ENCODE measurements at regions not wholly inside any gene's neighbourhood (a gene's known extent, or its start where the extent isn't known, plus 50 kb on each side); places are given as distances from the start of the nearest gene placed in this dataset.
A peak's percentile ranks its signal among the peaks of the same experiment; 100 is the strongest.

DNA sequence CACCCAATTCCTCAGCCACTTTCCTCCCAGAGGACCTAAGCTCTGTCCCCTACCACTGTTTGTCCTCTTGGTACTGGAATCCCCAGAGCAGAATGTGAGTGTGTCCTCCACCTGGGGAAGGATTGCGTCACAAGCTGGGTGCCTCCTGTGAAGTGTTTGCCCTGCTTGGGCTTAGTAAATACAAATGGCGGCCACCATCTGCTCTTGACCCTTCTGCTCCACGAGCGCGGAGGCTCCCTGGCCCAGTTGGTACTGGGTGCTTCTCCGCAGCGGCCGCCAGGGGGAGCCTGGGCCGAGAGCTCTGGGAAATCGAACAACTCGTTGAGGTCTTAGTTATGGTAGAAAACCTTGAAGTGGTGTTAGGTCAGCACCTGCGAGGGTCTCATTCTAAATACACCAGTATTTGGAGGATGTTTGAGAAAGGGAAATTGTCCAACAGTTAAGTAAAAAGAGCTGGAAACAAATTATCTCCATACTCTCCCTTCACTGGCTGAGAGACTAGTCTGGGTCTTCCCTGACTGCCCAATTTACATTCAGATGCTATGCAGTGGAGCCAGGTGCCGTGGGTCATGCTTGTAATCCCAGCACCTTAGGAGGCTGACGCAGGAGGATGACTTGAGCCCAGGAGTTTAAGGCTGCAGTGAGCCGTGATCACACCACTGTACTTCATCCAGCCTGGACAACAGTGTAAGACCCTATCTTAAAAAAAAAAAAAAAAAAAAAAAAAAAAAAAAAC is 74.6 kb upstream of the TEAD1 start (continued):
- TF ChIP-seq SIX4 (CRISPR knock-in tag; IDR thresholded peaks at IDR 0.05) (0 out of 2 replicates have a peak, but pooled peaks have one; percentile 12), ZNF496 (CRISPR knock-in tag; IDR thresholded peaks at IDR 0.05; ENCODE audit: insufficient replicate concordance) (no peak), SRSF9 (IDR thresholded peaks at IDR 0.05; ENCODE audit: borderline replicate concordance, insufficient read depth, low read depth, low read length, poor library complexity, severe bottlenecking) (no peak), ZNF335 (CRISPR knock-in tag; IDR thresholded peaks at IDR 0.05) (no peak), POGZ (CRISPR knock-in tag; IDR thresholded peaks at IDR 0.05) (peak; percentile 99), TCF7L2 (IDR thresholded peaks at IDR 0.05; ENCODE audit: low read depth, low read length) (no peak), CBX5 (CRISPR knock-in tag; IDR thresholded peaks at IDR 0.05; ENCODE audit: borderline replicate concordance) (peak; percentile 90; the same call in 1 of the 2 replicates), BORCS8-MEF2B (CRISPR knock-in tag; IDR thresholded peaks at IDR 0.05) (peak; percentile 79; the same call in 1 of the 2 replicates), SMAD1 (CRISPR knock-in tag; IDR thresholded peaks at IDR 0.05; ENCODE audit: borderline replicate concordance, low read depth) (peak; percentile 45; the same call in 1 of the 2 replicates), TBL1XR1 (IDR thresholded peaks at IDR 0.05; ENCODE audit: borderline replicate concordance, low read length, partially characterized antibody) (peak; percentile 83), HOXA7 (CRISPR knock-in tag; IDR thresholded peaks at IDR 0.05) (no peak), KAT8 (CRISPR knock-in tag; IDR thresholded peaks at IDR 0.05) (peak; percentile 88), ZNF768 (CRISPR knock-in tag; IDR thresholded peaks at IDR 0.05) (no peak; the same call in 1 of the 2 replicates), MTF2 (CRISPR knock-in tag; IDR thresholded peaks at IDR 0.05; ENCODE audit: borderline replicate concordance) (no peak), SRF (IDR thresholded peaks at IDR 0.05; ENCODE audit: low read depth, low read length) (no peak), ZNF567 (CRISPR knock-in tag; IDR thresholded peaks at IDR 0.05; ENCODE audit: borderline replicate concordance) (peak; percentile 72; the same call in 1 of the 2 replicates)
- TF ChIP-seq, protein P1, sequence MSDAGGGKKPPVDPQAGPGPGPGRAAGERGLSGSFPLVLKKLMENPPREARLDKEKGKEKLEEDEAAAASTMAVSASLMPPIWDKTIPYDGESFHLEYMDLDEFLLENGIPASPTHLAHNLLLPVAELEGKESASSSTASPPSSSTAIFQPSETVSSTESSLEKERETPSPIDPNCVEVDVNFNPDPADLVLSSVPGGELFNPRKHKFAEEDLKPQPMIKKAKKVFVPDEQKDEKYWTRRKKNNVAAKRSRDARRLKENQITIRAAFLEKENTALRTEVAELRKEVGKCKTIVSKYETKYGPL (CRISPR knock-in tag; IDR thresholded peaks at IDR 0.05): peak; percentile 42; the same call in 1 of the 2 replicates
- TF ChIP-seq, protein P2, sequence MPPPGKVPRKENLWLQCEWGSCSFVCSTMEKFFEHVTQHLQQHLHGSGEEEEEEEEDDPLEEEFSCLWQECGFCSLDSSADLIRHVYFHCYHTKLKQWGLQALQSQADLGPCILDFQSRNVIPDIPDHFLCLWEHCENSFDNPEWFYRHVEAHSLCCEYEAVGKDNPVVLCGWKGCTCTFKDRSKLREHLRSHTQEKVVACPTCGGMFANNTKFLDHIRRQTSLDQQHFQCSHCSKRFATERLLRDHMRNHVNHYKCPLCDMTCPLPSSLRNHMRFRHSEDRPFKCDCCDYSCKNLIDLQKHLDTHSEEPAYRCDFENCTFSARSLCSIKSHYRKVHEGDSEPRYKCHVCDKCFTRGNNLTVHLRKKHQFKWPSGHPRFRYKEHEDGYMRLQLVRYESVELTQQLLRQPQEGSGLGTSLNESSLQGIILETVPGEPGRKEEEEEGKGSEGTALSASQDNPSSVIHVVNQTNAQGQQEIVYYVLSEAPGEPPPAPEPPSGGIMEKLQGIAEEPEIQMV (CRISPR knock-in tag; IDR thresholded peaks at IDR 0.05; ENCODE audit: low read depth): peak; percentile 70; the same call in 1 of the 2 replicates
- TF ChIP-seq, protein P3, sequence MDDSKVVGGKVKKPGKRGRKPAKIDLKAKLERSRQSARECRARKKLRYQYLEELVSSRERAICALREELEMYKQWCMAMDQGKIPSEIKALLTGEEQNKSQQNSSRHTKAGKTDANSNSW (CRISPR knock-in tag; IDR thresholded peaks at IDR 0.05; ENCODE audit: borderline replicate concordance): no peak
- TF ChIP-seq, protein P4, sequence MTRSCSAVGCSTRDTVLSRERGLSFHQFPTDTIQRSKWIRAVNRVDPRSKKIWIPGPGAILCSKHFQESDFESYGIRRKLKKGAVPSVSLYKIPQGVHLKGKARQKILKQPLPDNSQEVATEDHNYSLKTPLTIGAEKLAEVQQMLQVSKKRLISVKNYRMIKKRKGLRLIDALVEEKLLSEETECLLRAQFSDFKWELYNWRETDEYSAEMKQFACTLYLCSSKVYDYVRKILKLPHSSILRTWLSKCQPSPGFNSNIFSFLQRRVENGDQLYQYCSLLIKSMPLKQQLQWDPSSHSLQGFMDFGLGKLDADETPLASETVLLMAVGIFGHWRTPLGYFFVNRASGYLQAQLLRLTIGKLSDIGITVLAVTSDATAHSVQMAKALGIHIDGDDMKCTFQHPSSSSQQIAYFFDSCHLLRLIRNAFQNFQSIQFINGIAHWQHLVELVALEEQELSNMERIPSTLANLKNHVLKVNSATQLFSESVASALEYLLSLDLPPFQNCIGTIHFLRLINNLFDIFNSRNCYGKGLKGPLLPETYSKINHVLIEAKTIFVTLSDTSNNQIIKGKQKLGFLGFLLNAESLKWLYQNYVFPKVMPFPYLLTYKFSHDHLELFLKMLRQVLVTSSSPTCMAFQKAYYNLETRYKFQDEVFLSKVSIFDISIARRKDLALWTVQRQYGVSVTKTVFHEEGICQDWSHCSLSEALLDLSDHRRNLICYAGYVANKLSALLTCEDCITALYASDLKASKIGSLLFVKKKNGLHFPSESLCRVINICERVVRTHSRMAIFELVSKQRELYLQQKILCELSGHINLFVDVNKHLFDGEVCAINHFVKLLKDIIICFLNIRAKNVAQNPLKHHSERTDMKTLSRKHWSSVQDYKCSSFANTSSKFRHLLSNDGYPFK (CRISPR knock-in tag; IDR thresholded peaks at IDR 0.05; ENCODE audit: borderline replicate concordance): peak; percentile 64; the same call in 1 of the 2 replicates
- TF ChIP-seq, protein P5, sequence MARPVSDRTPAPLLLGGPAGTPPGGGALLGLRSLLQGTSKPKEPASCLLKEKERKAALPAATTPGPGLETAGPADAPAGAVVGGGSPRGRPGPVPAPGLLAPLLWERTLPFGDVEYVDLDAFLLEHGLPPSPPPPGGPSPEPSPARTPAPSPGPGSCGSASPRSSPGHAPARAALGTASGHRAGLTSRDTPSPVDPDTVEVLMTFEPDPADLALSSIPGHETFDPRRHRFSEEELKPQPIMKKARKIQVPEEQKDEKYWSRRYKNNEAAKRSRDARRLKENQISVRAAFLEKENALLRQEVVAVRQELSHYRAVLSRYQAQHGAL (CRISPR knock-in tag; IDR thresholded peaks at IDR 0.05; ENCODE audit: not compliant biosample characterization): no peak
- TF ChIP-seq, protein P6, sequence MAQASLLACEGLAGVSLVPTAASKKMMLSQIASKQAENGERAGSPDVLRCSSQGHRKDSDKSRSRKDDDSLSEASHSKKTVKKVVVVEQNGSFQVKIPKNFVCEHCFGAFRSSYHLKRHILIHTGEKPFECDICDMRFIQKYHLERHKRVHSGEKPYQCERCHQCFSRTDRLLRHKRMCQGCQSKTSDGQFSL (CRISPR knock-in tag; IDR thresholded peaks at IDR 0.05): no peak

All from HepG2 (cell line).